HG02798 (cell line): ENCODE measurements at regions not wholly inside any gene's neighbourhood (a gene's known extent, or its start where the extent isn't known, plus 50 kb on each side); places are given as distances from the start of the nearest gene placed in this dataset.

Experiments used
- ATAC-seq: cut with Tn5 transposase; IDR thresholded peaks from one replicate; pipeline ENCODE4 v1.9.1; 2021; ENCODE audit warnings: mild to moderate bottlenecking; ENCODE audit not compliant: unreplicated experiment, poor library complexity

- no peak for ATAC-seq
These were observed 93.5 kb upstream of the FZD10 start for GRCh38 chr12:130068741-130069140.

- ATAC-seq = no peak
These were observed 92.1 kb upstream of the FZD10 start for GRCh38 chr12:130070126-130070611.

GRCh38 chr12:130073721-130074120, 88.5 kb upstream of the FZD10 start:
- ATAC-seq = no peak

- ATAC-seq = no peak
These were observed 87.4 kb upstream of the FZD10 start for GRCh38 chr12:130074661-130075406.

- no peak for ATAC-seq
These were observed 86.7 kb upstream of the FZD10 start for GRCh38 chr12:130075497-130076076.

- no peak for ATAC-seq
These were observed 86.1 kb upstream of the FZD10 start for GRCh38 chr12:130076126-130076525.

- ATAC-seq = no peak
These were observed 85.5 kb upstream of the FZD10 start for GRCh38 chr12:130076752-130077151.

GRCh38 chr12:130078852-130079251, 83.4 kb upstream of the FZD10 start:
- ATAC-seq = no peak

- no peak for ATAC-seq
These were observed 83.0 kb upstream of the FZD10 start for GRCh38 chr12:130079279-130079678.

- ATAC-seq = no peak
These were observed 82.1 kb upstream of the FZD10 start for GRCh38 chr12:130080205-130080604.

GRCh38 chr12:130081117-130081805, 81.0 kb upstream of the FZD10 start:
- ATAC-seq = no peak

- ATAC-seq = no peak
These were observed 79.3 kb upstream of the FZD10 start for GRCh38 chr12:130083002-130083401.

- no peak for ATAC-seq
These were observed 78.5 kb upstream of the FZD10 start for GRCh38 chr12:130083734-130084133.

- ATAC-seq = no peak
These were observed 77.9 kb upstream of the FZD10 start for GRCh38 chr12:130084359-130084758.

- ATAC-seq = no peak
These were observed 76.0 kb upstream of the FZD10 start for GRCh38 chr12:130086248-130086647.

GRCh38 chr12:130086797-130087196, 75.5 kb upstream of the FZD10 start:
- ATAC-seq = no peak

GRCh38 chr12:130087222-130087621, 75.0 kb upstream of the FZD10 start:
- ATAC-seq = no peak

GRCh38 chr12:130088504-130088903, 73.8 kb upstream of the FZD10 start:
- ATAC-seq = no peak

GRCh38 chr12:130090542-130090941, 71.7 kb upstream of the FZD10 start:
- no peak for ATAC-seq

- no peak for ATAC-seq
These were observed 68.9 kb upstream of the FZD10 start for GRCh38 chr12:130093380-130093779.

GRCh38 chr12:130097342-130097741, 64.9 kb upstream of the FZD10 start:
- no peak for ATAC-seq
